Hepatic stellate cell (primary cell): ENCODE measurements at regions not wholly inside any gene's neighbourhood (a gene's known extent, or its start where the extent isn't known, plus 50 kb on each side); places are given as distances from the start of the nearest gene placed in this dataset.
A peak's percentile ranks its signal among the peaks of the same experiment; 100 is the strongest.

Source experiments
- DNase-seq: peaks from one replicate; pipeline ENCODE4 v3.0.0; 2011; ENCODE audit warnings: low spot score

- DNase-seq: no peak
Observed at GRCh38 chr18:8458546-8459215, 150.6 kb upstream of the RAB12 start.

DNA sequence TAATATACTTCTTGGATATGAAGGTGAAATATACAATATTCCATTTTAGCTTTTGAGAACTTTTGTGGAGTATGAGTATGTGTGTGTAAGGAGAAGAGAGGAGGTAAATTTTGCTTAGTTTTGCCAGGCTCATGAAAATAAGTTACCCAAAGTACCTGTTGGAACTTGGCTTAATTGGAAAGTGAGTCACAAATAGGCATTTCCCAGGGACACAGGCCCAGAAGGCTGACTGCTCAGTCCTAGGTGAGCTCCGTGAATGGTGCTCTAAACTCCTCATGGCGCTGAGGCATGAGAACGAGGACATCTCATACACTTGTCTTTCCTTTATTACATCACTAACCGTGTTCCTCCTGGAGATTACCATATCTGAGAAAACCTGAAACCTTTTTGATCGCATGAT is 148.5 kb upstream of the RAB12 start:
- DNase-seq: no peak

GRCh38 chr18:8461544-8461943 is 147.7 kb upstream of the RAB12 start:
- DNase-seq: no peak

GRCh38 chr18:8462651-8463185 is 146.5 kb upstream of the RAB12 start:
- no peak for DNase-seq

DNA sequence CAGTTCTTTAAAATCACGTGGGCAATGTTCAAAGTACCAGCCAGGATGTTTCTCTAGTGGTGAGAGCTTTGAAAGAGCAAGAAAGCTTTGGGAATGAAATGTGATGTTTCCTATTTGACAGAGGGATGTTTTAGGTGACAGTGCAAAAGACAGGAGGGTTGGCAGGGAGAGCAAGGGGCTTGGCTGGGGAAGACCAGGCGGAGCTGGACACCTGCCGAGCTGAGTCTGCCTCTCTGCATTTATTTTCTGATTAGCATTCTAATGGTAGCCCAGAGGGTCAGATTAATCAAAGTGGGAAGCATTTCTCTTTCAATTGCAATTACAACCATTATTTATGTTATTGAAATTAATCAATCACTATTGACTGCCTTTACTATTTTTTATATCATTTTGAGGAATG is 145.4 kb upstream of the RAB12 start:
- no peak for DNase-seq

- no peak for DNase-seq
Observed at GRCh38 chr18:8468191-8468590, 141.0 kb upstream of the RAB12 start.

DNA sequence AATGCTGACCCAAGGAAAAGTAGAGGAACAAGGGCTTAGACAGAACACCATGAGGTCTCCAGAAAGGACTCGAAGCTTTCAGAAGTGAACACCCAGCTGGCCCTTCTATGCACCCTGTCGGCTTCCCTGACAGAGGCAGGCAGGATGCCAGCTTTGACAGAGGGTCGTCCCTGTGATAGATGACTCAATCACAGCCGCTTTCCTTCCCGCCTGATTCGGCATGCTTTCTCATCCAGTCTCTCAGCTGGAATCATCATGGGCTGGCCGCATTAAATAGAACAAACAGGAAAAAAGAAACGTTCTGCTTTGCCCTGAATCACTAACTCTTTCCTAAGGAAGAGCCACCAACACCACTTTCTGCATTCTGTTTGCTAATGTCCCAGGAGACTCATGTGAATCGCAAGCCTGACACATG is 140.3 kb upstream of the RAB12 start:
- no peak for DNase-seq

- DNase-seq: peak; percentile 18
Observed at GRCh38 chr18:8469544-8470130, 139.6 kb upstream of the RAB12 start.

DNA sequence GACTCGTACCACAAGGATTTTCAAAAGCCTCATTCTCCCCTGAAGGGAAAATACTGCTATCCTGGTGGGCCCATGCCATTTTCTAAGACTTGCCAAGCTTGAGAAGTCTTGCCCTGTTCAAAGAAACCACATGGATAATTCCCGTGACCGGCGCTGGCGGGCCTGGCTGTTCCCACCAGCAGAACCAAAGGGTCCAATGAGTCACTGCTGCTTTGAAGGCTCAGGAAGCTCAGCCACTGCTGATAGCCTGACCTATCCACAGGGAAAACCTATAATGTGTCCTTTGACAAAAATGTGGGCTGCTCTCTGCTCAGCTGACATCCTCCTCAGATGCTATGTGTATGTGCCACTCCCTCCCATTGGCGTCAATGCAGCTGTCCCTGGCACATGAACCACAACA is 137.9 kb upstream of the RAB12 start:
- DNase-seq: no peak

GRCh38 chr18:8474661-8475060 is 134.6 kb upstream of the RAB12 start:
- no peak for DNase-seq

GRCh38 chr18:8477615-8478014 is 131.6 kb upstream of the RAB12 start:
- DNase-seq: no peak

DNA sequence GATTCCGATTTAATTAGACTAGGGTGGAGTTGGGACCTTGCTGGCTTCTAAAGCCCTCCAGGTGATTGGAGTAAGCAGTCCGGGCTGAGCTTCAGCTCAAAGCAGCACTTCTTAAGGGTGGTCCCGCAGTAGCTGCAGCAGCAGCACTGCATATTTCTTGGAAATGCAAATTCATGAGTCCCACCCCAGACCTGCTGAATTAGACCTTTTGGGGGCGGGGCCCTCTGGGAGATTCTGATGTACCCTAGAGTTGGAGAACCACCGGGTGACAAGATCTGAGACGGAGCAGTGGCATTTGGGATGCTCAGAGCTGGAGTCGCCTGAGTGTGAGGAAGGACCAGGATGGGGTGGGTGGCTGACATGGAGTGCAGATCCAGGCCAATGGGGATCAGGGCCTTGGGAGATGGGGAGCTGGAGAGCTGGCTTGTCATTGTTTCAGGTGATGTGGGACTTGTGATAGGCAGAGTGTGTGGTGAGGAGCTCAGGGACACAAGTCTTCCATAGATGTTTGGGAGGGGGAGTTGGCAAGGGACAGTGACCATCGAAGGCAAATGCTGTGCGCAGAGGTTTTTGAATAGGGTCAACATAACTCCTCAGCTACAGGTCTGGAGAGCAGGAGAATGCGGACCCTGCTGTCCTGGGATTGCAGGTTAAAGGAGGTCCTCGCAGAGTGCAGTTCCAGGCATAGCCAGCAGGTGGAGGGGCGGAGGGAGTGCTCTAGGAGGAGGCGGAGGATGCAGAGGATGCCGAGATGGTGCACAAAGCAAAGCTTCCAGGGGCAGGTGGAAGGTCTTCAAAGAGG is 130.9 kb upstream of the RAB12 start:
- peak; percentile 71 for DNase-seq

GRCh38 chr18:8478968-8479370 is 130.3 kb upstream of the RAB12 start:
- no peak for DNase-seq

- no peak for DNase-seq
Observed at GRCh38 chr18:8479789-8480188, 129.4 kb upstream of the RAB12 start.

GRCh38 chr18:8480506-8481328 is 128.5 kb upstream of the RAB12 start:
- DNase-seq: peak; percentile 52

DNA sequence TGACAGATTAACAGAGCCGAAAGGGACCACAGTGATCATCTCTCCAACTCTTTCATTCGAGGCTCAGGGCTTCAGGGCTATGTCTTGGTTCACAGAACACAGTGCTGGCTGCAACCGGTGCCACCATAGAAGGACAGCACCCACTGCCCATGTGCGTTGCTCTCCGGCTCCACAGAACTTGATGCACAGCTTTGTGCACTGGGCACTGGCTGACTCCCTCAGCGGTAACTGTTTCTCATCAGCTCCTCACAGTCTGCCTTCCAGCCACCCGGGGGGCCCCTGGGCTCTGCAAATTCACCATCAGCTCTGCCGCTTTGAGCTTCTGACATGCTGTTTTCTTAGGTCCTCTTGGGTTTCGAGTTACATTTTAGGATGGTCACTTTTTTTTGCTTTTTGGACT is 124.3 kb upstream of the RAB12 start:
- no peak for DNase-seq

DNA sequence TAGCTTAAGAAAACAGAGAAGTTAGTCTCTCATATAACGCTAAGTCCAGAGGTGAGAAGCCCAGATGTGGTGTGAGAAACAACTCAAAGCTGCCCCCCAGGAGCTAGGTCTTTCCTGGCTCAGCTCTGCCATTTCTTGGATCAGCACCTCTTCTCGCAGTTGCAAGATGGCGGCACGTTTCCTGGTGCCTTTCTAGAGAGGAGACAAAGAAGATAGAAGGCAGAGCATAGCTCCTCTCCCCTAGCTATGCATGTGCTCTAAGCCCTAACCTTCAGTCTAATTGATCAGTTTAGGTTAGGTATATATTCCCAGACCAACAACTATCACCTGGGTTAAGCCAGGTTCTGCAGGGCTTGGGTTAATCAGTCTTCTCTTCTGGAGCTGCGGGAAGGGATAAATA is 119.5 kb upstream of the RAB12 start:
- no peak for DNase-seq

DNA sequence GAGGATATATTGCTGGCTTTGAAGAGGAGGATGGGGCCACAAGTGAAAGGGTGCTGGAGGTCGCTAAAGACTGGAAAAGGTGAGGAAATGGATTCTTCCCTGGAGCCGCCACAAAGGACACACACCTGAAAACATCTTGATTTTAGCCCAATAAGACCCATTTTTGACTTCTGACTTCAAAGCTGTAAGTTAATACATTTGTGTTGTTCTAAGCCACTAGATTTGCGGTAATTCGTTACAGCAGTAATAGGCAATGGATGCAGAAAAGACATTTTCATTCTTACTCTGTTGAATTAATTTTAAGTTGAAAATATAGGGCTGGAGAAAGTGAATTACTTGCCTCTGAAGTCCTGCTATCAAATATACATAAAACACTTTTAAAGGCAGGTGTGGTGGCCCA is 117.7 kb upstream of the RAB12 start:
- no peak for DNase-seq

GRCh38 chr18:8493141-8493540 is 116.1 kb upstream of the RAB12 start:
- DNase-seq: no peak

DNA sequence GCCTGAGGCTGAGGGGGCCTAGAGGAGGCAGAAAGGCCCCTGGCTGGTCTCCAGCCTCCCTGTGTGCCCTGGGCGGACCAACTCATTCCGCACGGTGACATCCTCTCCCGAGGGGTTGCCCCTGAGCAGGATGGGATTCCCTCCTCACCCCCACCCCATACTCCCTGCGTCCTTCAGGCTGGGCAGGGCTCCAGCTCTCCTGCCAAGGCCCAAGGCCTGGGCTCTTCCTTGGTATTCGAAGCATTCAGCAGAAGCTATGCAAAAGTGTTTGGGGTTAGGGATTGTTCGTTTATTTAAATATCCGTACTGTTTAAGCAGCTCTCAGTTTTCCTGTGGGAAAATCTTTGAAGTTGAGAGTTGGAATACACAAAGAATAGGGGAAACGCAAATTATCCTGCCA is 113.1 kb upstream of the RAB12 start:
- no peak for DNase-seq

DNA sequence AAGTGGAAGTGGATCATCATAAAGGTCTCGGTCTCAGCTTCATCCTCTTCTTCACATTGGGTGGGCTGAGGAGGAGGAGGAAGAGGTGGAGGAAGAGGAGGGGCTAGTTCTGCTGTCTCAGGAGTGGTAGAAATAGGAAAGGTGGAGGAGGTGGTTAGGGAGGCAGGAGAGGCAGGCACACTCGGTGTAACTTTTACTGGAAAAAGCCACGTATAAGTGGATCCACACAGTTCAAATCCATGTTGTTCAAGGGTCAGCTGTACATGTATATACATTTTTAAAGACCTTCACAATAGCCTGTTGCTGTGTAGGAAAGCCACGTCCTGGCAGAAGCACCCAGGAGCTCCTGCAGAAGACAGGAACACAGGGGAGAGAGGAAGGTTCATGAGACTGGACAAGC is 110.3 kb upstream of the RAB12 start:
- DNase-seq: no peak
